ENCODE measurements at regions not wholly inside any gene's neighbourhood (a gene's known extent, or its start where the extent isn't known, plus 50 kb on each side); places are given as distances from the start of the nearest gene placed in this dataset.
A peak's percentile ranks its signal among the peaks of the same experiment; 100 is the strongest.

GRCh38 chr9:89554307-89555035, 50.3 kb upstream of the GADD45G start:
- DNase-seq = no peak

DNA sequence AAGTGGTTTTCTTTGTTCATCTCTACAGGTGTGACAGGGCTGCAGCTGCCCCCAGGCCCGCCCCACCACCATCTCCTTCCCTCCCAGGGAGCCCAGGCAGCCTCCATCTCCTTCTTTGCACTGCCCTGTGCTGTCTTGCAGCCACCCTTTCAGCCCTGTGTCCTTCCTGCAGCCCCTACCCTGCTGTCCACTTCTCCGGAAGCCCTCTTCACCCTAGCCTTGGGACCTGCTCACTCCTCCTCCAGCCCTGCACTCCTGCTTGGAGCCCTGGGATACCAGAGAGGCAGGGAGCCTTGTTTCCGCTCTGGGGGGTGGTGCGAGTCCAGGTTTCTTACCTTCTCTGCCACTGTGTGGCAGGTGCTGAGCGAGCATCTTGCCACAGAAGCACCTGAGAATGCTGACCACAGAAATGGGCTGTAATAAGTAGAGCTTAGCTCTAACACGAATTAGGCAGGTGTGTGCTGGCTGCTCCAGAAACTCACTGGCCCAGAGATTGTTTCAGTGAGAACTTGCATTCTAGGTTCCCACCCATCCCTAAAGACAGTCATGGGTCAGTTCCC, 51.3 kb upstream of the GADD45G start:
- DNase-seq = no peak

DNA sequence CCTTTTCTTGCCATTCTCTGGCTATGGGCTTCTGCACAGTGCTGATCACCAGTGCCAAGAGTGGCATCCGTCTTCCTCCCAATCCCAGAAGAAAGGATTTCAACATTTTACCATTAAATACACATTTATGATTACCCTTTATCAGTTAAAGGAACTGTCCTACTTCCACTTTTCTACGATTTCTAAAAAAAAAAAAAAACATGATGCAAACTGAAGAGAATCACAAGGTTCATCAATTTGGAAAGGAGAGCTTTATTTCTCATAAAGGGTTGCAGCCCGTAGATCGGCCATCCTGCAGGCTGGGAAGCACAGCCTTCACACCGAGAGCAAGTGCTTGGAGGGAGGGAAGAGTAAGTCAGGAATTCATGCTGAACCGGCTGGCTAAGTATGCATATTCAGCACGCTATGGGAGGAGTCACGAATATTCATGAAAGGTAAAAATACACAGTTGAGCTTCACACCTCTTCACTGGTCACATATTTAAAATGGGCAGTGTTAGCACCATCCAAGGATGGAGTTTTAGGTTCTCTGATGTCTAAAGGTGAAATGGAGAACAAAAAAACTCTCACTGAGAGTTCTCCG, 52.5 kb upstream of the SEMA4D start:
- peak; percentile 43 to 49 for DNase-seq

- DNase-seq = peak; percentile 68 to 95
Measured at GRCh38 chr9:89549031-89549644, 51.2 kb upstream of the SEMA4D start.

DNA sequence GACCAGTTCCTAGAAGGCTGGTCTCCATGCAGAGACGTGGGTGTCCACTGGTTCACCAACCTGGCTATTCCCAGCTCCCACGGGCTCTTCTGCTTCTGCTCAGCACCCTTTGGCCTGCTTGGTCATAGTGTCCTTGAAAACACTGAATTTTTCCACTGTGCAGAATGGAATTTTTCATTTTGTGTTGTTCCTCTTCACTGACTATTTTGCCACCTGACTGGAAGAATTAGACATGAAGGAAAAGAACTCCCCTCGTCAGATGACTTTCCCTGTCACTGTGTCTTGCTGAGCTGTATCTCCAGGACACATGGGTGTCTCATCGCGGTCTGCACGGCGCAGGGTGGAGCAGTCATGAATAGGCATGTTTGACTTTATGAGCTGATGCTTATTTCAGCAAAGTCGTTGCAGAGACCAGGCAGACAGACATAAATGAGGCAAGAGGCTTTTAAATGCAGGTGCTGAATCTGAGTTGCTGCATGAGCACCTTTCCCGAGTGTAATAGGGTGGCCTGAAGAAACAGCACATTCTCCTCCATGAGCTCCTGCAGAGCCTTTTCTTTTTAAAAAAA, 50.2 kb upstream of the SEMA4D start:
- DNase-seq = peak in 1 of 2 donors; percentile 47
